RWPE2 (cell line): ENCODE measurements at regions not wholly inside any gene's neighbourhood (a gene's known extent, or its start where the extent isn't known, plus 50 kb on each side); places are given as distances from the start of the nearest gene placed in this dataset.
A peak's percentile ranks its signal among the peaks of the same experiment; 100 is the strongest.

Experiments
- ATAC-seq: fragments of 200-7000 bp; cut with Tn5 transposase; 3 replicates; pipeline ENCODE4 v1.9.1; 2021; ENCODE audit warnings: low read depth
- DNase-seq: peaks from one replicate; pipeline ENCODE4 v3.0.0-alpha.2; 2020; ENCODE audit warnings: low spot score
- H3K27ac ChIP-seq: fragments of 450-650 bp; 2 replicates; pipeline ENCODE4 v1.5.1; 2017; ENCODE audit warnings: mild to moderate bottlenecking; ENCODE audit not compliant: poor library complexity, severe bottlenecking
- H3K27me3 ChIP-seq: fragments of 250-450 bp; sonication (Bioruptor Pico); 2 replicates; pipeline ENCODE4 v1.5.1; 2021; ENCODE audit warnings: mild to moderate bottlenecking, moderate library complexity; ENCODE audit not compliant: insufficient read depth, poor library complexity, severe bottlenecking
- H3K36me3 ChIP-seq: fragments of 250-450 bp; sonication (Bioruptor Pico); 2 replicates; pipeline ENCODE4 v1.5.1; 2020; ENCODE audit warnings: low read depth, mild to moderate bottlenecking, moderate library complexity
- H3K4me1 ChIP-seq: fragments of 250-450 bp; sonication (Bioruptor Pico); 2 replicates; pipeline ENCODE4 v1.5.1; 2021; ENCODE audit warnings: mild to moderate bottlenecking, moderate library complexity; ENCODE audit not compliant: insufficient read depth, poor library complexity, severe bottlenecking
- H3K4me3 ChIP-seq: fragments of 250-450 bp; sonication (Bioruptor Pico); 2 replicates; pipeline ENCODE4 v1.5.1; 2021; ENCODE audit warnings: mild to moderate bottlenecking, moderate library complexity; ENCODE audit not compliant: severe bottlenecking
- H3K9me3 ChIP-seq: fragments of 250-450 bp; sonication (Bioruptor Pico); 2 replicates; pipeline ENCODE4 v1.5.1; 2021; ENCODE audit warnings: mild to moderate bottlenecking, moderate library complexity; ENCODE audit not compliant: severe bottlenecking
- TF ChIP-seq, protein P1 (sequence below): fragments of 450-650 bp; IDR thresholded peaks from one replicate; pipeline ENCODE4 v1.5.1; 2017; ENCODE audit warnings: mild to moderate bottlenecking, moderate library complexity; ENCODE audit not compliant: poor library complexity, severe bottlenecking

DNA sequence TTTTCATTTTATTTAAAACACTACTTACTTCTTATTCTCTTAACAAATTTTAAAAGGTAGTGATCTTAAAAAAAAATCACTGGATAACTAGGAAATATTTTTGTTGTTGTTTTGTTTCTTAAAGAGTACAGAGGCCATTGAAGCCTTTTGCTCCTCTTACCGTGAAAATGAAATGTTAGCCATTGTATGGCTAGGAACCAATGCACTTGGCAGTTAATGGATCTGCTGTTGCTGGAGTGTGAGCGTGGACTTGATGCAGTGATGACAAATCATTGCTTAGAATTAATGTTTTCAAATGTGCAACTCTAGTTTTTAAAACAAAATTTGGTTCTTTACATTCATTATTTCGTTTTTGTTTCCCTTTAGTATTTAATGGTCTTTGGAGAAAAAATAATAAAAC, 162.3 kb downstream of the HAUS1 start:
- Histone ChIP-seq H3K27ac (no peak overlapping the region), H3K27me3 (no peaks in the 10 kb centered on the region), H3K4me1 (peaks cover 17% of the 10 kb centered on the region), H3K9me3 (no peaks in the 10 kb centered on the region), H3K4me3 (no peak overlapping the region), H3K36me3 (peaks cover 31% of the 10 kb centered on the region)
- DNase-seq = no peak
- TF ChIP-seq, protein P1, sequence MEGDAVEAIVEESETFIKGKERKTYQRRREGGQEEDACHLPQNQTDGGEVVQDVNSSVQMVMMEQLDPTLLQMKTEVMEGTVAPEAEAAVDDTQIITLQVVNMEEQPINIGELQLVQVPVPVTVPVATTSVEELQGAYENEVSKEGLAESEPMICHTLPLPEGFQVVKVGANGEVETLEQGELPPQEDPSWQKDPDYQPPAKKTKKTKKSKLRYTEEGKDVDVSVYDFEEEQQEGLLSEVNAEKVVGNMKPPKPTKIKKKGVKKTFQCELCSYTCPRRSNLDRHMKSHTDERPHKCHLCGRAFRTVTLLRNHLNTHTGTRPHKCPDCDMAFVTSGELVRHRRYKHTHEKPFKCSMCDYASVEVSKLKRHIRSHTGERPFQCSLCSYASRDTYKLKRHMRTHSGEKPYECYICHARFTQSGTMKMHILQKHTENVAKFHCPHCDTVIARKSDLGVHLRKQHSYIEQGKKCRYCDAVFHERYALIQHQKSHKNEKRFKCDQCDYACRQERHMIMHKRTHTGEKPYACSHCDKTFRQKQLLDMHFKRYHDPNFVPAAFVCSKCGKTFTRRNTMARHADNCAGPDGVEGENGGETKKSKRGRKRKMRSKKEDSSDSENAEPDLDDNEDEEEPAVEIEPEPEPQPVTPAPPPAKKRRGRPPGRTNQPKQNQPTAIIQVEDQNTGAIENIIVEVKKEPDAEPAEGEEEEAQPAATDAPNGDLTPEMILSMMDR = no peak
- ATAC-seq = no peak

DNA sequence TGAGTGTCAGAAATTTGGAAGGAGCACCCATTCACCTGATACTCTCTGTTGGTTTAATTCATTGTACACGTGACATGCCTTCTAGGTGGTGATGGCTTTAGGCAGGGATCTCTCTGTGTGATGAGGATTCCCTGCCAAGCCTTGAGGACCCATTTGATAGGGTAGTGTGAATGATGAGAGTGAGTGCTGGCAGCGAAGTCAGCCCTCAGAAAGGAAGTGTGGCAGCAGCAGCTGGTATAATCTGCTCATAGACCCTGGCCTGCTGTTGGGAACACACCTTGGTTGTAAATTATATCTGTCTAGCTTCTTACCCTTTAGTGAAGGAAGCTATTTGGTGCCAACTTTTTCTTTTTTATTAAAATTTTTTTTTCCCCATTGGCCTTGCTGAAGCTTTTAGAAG, 164.5 kb downstream of the HAUS1 start:
- no peak for DNase-seq
- H3K27me3 ChIP-seq = no peaks in the 10 kb centered on the region
- peaks cover 18% of the 10 kb centered on the region for H3K36me3 ChIP-seq
- TF ChIP-seq, protein P1 = no peak
- no peaks in the 10 kb centered on the region for H3K9me3 ChIP-seq
- peaks cover 4% of the 10 kb centered on the region for H3K4me1 ChIP-seq
- no peak overlapping the region for H3K4me3 ChIP-seq
- no peak for ATAC-seq
- H3K27ac ChIP-seq = no peak overlapping the region

DNA sequence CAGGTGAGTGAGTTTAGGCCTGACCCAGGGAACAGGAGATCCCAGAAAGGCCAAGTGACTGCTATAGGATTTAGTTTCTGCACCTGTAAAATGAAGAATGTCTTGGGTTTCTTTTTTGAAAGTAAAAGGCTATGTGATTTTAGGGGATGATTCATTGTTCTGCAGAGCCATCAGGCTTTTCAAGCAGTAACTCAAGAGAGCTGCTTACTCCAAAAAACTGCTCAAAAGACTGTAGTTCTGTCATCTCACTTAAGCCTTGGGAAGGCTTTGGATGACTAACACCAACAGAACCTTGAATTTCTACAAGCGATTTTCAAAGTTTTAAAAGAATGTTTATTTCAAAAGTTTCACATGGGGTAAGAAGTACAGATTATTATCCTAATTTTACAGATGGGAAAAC, 165.1 kb downstream of the HAUS1 start:
- DNase-seq (no peak), ATAC-seq (no peak)
- Histone ChIP-seq H3K4me3 (no peak overlapping the region), H3K27ac (no peak overlapping the region), H3K36me3 (peaks cover 15% of the 10 kb centered on the region), H3K27me3 (no peaks in the 10 kb centered on the region), H3K9me3 (no peaks in the 10 kb centered on the region), H3K4me1 (no peaks in the 10 kb centered on the region)
- TF ChIP-seq, protein P1 = no peak

DNA sequence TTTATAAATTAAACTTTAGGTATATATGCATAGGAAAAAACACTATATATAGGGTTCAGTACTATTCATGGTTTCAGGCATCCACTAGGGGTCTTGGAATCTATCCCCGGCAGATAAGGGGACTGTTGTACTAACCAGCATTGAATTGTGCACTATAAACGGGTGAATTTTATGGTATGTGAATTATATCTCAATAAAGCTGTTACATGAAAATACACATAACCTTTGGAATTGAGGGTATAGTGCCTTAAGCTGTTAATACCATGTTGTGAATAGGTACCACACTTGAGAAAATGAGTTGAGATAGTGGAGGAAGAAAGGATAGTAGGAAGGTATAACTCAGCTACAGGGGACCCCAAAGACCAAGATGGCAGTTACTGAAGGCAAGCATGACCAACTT, 167.3 kb downstream of the HAUS1 start:
- peaks cover 5% of the 10 kb centered on the region for H3K36me3 ChIP-seq
- DNase-seq (no peak), ATAC-seq (no peak)
- H3K27me3 ChIP-seq = no peaks in the 10 kb centered on the region
- no peak overlapping the region for H3K27ac ChIP-seq
- H3K9me3 ChIP-seq = no peaks in the 10 kb centered on the region
- TF ChIP-seq, protein P1 = no peak
- H3K4me3 ChIP-seq = no peak overlapping the region
- no peaks in the 10 kb centered on the region for H3K4me1 ChIP-seq

DNA sequence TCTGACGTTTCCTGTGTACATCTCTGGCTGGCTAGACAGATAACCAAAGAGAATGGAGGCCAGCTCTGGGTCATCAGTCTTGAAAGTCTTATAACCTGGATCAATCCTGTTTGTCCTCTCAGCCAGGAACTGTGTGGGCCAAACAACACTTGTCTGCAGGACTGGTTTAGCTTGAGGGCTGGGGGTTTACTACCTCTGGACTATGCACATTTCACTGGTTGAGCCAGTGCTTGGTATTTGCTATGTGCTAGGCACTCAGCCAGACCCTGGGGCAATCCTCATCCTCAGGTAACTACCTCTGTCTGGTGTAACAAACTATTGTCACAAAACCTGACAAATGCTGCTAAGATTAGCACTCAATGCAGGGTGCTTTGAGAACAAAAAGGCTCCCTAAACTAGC, 169.7 kb downstream of the HAUS1 start:
- Histone ChIP-seq H3K27me3 (no peaks in the 10 kb centered on the region), H3K9me3 (no peaks in the 10 kb centered on the region), H3K4me3 (no peak overlapping the region), H3K36me3 (peaks cover 5% of the 10 kb centered on the region; the same call in 1 of the 2 replicates), H3K4me1 (no peaks in the 10 kb centered on the region), H3K27ac (no peak overlapping the region)
- ATAC-seq = peak; percentile 37; the same call in 2 of the 3 replicates
- no peak for DNase-seq
- TF ChIP-seq, protein P1 = no peak
